Mesendoderm (in vitro differentiated cells): ENCODE measurements at regions not wholly inside any gene's neighbourhood (a gene's known extent, or its start where the extent isn't known, plus 50 kb on each side); places are given as distances from the start of the nearest gene placed in this dataset.

Experiments
- DNase-seq: peaks from one replicate; pipeline ENCODE4 v3.0.0; 2013
- H2AK5ac ChIP-seq: 2 replicates; pipeline ENCODE4 v1.6.1; 2013; ENCODE audit warnings: low read length, inconsistent platforms
- H2BK120ac ChIP-seq: 2 replicates; pipeline ENCODE4 v1.6.1; 2013; ENCODE audit warnings: low read depth, mild to moderate bottlenecking, low read length, moderate library complexity, mixed read lengths
- H2BK15ac ChIP-seq: replicated peaks from 2 replicates; pipeline ENCODE4 v1.6.1; 2013; ENCODE audit warnings: low read depth, mild to moderate bottlenecking, moderate library complexity
- H2BK5ac ChIP-seq: 2 replicates; pipeline ENCODE4 v1.6.1; 2013; ENCODE audit warnings: low read length, inconsistent platforms
- H3K18ac ChIP-seq: 2 replicates; pipeline ENCODE4 v1.6.1; 2013; ENCODE audit warnings: mild to moderate bottlenecking, low read length, mixed read lengths
- H3K23ac ChIP-seq: one replicate; pipeline ENCODE4 v1.6.1; 2013; ENCODE audit warnings: low read length
- H3K27ac ChIP-seq: 2 replicates; pipeline ENCODE4 v1.5.1; 2013; ENCODE audit warnings: low read depth, mild to moderate bottlenecking, inconsistent platforms, low read length, moderate library complexity
- H3K27me3 ChIP-seq: 2 replicates; pipeline ENCODE4 v1.6.1; 2013; ENCODE audit warnings: low read length, control low read depth, mild to moderate bottlenecking, inconsistent platforms; ENCODE audit not compliant: insufficient read depth, poor library complexity
- H3K36me3 ChIP-seq: 2 replicates; pipeline ENCODE4 v1.6.1; 2013; ENCODE audit warnings: low read length, inconsistent platforms; ENCODE audit not compliant: control insufficient read depth, insufficient read depth
- H3K4ac ChIP-seq: one replicate; pipeline ENCODE4 v1.6.1; 2013; ENCODE audit warnings: low read depth, mild to moderate bottlenecking, low read length, moderate library complexity
- H3K4me1 ChIP-seq: 2 replicates; pipeline ENCODE4 v1.6.1; 2013; ENCODE audit warnings: low read depth, low read length, inconsistent platforms; ENCODE audit not compliant: control insufficient read depth
- H3K4me2 ChIP-seq: 2 replicates; pipeline ENCODE4 v1.6.1; 2013; ENCODE audit warnings: low read length
- H3K4me3 ChIP-seq: 2 replicates; pipeline ENCODE4 v1.5.1; 2013; ENCODE audit warnings: mild to moderate bottlenecking, low read length
- H3K56ac ChIP-seq: one replicate; pipeline ENCODE4 v1.6.1; 2013; ENCODE audit warnings: low read length
- H3K79me1 ChIP-seq: 2 replicates; pipeline ENCODE4 v1.6.1; 2013; ENCODE audit warnings: low read length, inconsistent platforms
- H3K79me2 ChIP-seq: 2 replicates; pipeline ENCODE4 v1.6.1; 2013; ENCODE audit warnings: mild to moderate bottlenecking, low read length; ENCODE audit not compliant: control insufficient read depth, insufficient read depth
- H3K9ac ChIP-seq: 2 replicates; pipeline ENCODE4 v1.6.1; 2013; ENCODE audit warnings: low read length, inconsistent platforms
- H4K5ac ChIP-seq: one replicate; pipeline ENCODE4 v1.6.1; 2013; ENCODE audit warnings: low read length
- H4K8ac ChIP-seq: one replicate; pipeline ENCODE4 v1.6.1; 2013; ENCODE audit warnings: low read depth, mild to moderate bottlenecking, control low read depth, low read length, moderate library complexity
- WGBS: extraction: QIAGEN DNeasy Blood & Tissue Kit; methylation state at CpG from one replicate; pipeline ENCODE4 v1.1.7; 2013; ENCODE audit warnings: low lambda C conversion rate, missing lambda C conversion rate; ENCODE audit not compliant: insufficient coverage; ENCODE audit errors: extremely low coverage; 5-methylcytosine and 5-hydroxymethylcytosine counted together

DNA sequence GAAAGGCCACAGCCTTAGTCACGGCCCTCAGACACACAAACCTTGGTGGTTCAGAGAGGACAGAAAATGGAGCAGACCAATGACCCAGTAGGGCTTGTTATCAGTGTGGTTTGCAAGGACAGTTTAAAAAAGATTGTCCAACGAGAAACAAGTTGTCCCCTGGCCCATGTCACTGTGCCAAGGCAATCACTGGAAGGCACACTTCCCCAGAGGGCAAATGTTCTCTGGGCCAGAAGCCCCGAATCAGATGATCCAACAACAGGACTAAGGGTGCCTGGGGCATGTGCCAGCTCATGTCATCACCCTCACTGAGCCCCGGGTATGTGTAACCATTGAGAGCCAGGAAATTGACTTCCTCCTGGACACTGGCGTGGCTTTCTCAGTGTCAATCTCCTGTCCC, 950.1 kb upstream of the CTNND2 start:
- Histone ChIP-seq H3K9ac (no peak overlapping the region), H2AK5ac (no peak overlapping the region), H4K8ac (no peak overlapping the region), H3K79me1 (no peaks in the 10 kb centered on the region), H2BK5ac (no peak overlapping the region), H3K18ac (no peak overlapping the region), H3K27me3 (no peaks in the 10 kb centered on the region), H3K4me2 (no peak overlapping the region), H3K4me3 (no peak overlapping the region), H3K79me2 (no peaks in the 10 kb centered on the region), H2BK120ac (no peak overlapping the region), H3K4ac (no peak overlapping the region), H3K56ac (no peak overlapping the region), H3K4me1 (no peaks in the 10 kb centered on the region), H4K5ac (no peak overlapping the region), H3K23ac (no peak overlapping the region), H3K27ac (no peak overlapping the region), H2BK15ac (no peak overlapping the region), H3K36me3 (no peaks in the 10 kb centered on the region)
- no peak for DNase-seq
- no CpG with 5 or more reads among the region's 5 CpGs for WGBS

- Histone ChIP-seq H4K8ac (no peak overlapping the region), H3K18ac (no peak overlapping the region), H3K4ac (no peak overlapping the region), H3K9ac (no peak overlapping the region), H3K79me2 (no peaks in the 10 kb centered on the region), H2BK120ac (no peak overlapping the region), H2BK15ac (no peak overlapping the region), H3K23ac (no peak overlapping the region), H4K5ac (no peak overlapping the region), H2BK5ac (no peak overlapping the region), H3K36me3 (no peaks in the 10 kb centered on the region), H3K4me2 (no peak overlapping the region), H2AK5ac (no peak overlapping the region), H3K4me3 (no peak overlapping the region), H3K79me1 (no peaks in the 10 kb centered on the region), H3K4me1 (no peaks in the 10 kb centered on the region), H3K27me3 (no peaks in the 10 kb centered on the region), H3K27ac (no peak overlapping the region), H3K56ac (no peak overlapping the region)
- WGBS = no CpG with 5 or more reads among the region's 5 CpGs
- no peak for DNase-seq
These were observed 947.5 kb upstream of the CTNND2 start for GRCh38 chr5:12851761-12852160.

- Histone ChIP-seq H2AK5ac (no peak overlapping the region), H3K36me3 (no peaks in the 10 kb centered on the region), H2BK15ac (no peak overlapping the region), H3K23ac (no peak overlapping the region), H3K56ac (no peak overlapping the region), H3K4ac (no peak overlapping the region), H3K4me2 (no peak overlapping the region), H3K27ac (no peak overlapping the region), H3K18ac (no peak overlapping the region), H3K9ac (no peak overlapping the region), H4K8ac (no peak overlapping the region), H3K79me1 (no peaks in the 10 kb centered on the region), H2BK120ac (no peak overlapping the region), H2BK5ac (no peak overlapping the region), H3K4me1 (no peaks in the 10 kb centered on the region), H3K27me3 (no peaks in the 10 kb centered on the region), H3K4me3 (no peak overlapping the region), H4K5ac (no peak overlapping the region), H3K79me2 (no peaks in the 10 kb centered on the region)
- DNase-seq = no peak
- no CpG with 5 or more reads among the region's 1 CpG for WGBS
These were observed 944.5 kb upstream of the CTNND2 start for GRCh38 chr5:12848709-12849108.

DNA sequence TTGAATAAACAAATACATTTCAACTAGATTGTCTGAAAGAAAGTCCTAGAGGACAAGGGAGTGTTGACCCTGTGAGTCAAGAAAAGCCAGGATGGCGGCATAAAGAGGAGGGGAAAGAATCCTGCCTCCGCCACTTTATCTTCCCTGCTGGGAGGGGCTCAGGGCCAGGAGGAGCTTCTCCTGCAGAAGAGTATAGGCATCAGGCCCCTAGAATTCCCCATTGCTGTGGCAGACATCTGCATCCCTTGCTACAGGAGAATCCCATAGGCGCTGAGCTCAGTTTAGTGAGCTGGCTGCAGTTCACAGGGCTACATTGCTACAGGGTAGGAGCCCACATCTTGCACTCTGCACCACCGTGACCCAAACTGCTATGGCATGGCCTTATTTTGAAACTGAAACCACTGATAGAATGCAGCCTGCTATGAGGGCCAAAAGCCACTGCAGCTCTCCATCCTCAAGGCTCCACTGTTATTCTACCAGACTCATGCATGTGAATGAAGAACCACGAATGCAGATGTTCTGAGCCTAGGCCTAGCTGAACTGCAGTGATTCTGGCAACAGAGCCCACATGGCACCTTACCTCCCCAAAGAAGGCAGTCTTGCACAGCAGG, 941.4 kb upstream of the CTNND2 start:
- no peaks in the 10 kb centered on the region for H3K79me1 ChIP-seq
- H2AK5ac ChIP-seq = no peak overlapping the region
- no peak overlapping the region for H3K4me2 ChIP-seq
- H3K27me3 ChIP-seq = no peaks in the 10 kb centered on the region
- H3K4ac ChIP-seq = no peak overlapping the region
- no peak overlapping the region for H3K23ac ChIP-seq
- no peak overlapping the region for H4K8ac ChIP-seq
- H3K18ac ChIP-seq = no peak overlapping the region
- no peak overlapping the region for H2BK15ac ChIP-seq
- no peak overlapping the region for H3K27ac ChIP-seq
- no CpG with 5 or more reads among the region's 5 CpGs for WGBS
- no peaks in the 10 kb centered on the region for H3K79me2 ChIP-seq
- no peaks in the 10 kb centered on the region for H3K36me3 ChIP-seq
- H3K4me1 ChIP-seq = no peaks in the 10 kb centered on the region
- no peak overlapping the region for H2BK5ac ChIP-seq
- no peak overlapping the region for H4K5ac ChIP-seq
- H3K56ac ChIP-seq = no peak overlapping the region
- no peak overlapping the region for H2BK120ac ChIP-seq
- H3K4me3 ChIP-seq = no peak overlapping the region
- no peak overlapping the region for H3K9ac ChIP-seq
- peak; percentile 10 for DNase-seq

GRCh38 chr5:12840972-12841371, 936.7 kb upstream of the CTNND2 start:
- no peaks in the 10 kb centered on the region for H3K79me1 ChIP-seq
- H2BK15ac ChIP-seq = no peak overlapping the region
- H3K79me2 ChIP-seq = no peaks in the 10 kb centered on the region
- no peak overlapping the region for H2BK5ac ChIP-seq
- H3K4me2 ChIP-seq = no peak overlapping the region
- H4K8ac ChIP-seq = no peak overlapping the region
- no peak overlapping the region for H3K4me3 ChIP-seq
- no peaks in the 10 kb centered on the region for H3K27me3 ChIP-seq
- no peak overlapping the region for H4K5ac ChIP-seq
- no peaks in the 10 kb centered on the region for H3K4me1 ChIP-seq
- no peak for DNase-seq
- no peak overlapping the region for H3K18ac ChIP-seq
- H3K4ac ChIP-seq = no peak overlapping the region
- H3K56ac ChIP-seq = no peak overlapping the region
- no peaks in the 10 kb centered on the region for H3K36me3 ChIP-seq
- no peak overlapping the region for H3K23ac ChIP-seq
- H2AK5ac ChIP-seq = no peak overlapping the region
- no peak overlapping the region for H2BK120ac ChIP-seq
- WGBS = no CpG with 5 or more reads among the region's 4 CpGs
- no peak overlapping the region for H3K27ac ChIP-seq
- H3K9ac ChIP-seq = no peak overlapping the region

GRCh38 chr5:12837592-12837991, 933.3 kb upstream of the CTNND2 start:
- Histone ChIP-seq H3K27ac (no peak overlapping the region), H3K4me3 (no peak overlapping the region), H3K4ac (no peak overlapping the region), H3K4me2 (no peak overlapping the region), H3K56ac (no peak overlapping the region), H3K9ac (no peak overlapping the region), H4K5ac (no peak overlapping the region), H3K27me3 (no peaks in the 10 kb centered on the region), H3K4me1 (no peaks in the 10 kb centered on the region), H3K79me1 (no peaks in the 10 kb centered on the region), H4K8ac (no peak overlapping the region), H2AK5ac (no peak overlapping the region), H3K18ac (no peak overlapping the region), H3K79me2 (no peaks in the 10 kb centered on the region), H2BK15ac (no peak overlapping the region), H3K36me3 (no peaks in the 10 kb centered on the region), H2BK5ac (no peak overlapping the region), H3K23ac (no peak overlapping the region), H2BK120ac (no peak overlapping the region)
- WGBS = no CpG with 5 or more reads among the region's 5 CpGs
- DNase-seq = no peak
